ENCODE measurements at regions not wholly inside any gene's neighbourhood (a gene's known extent, or its start where the extent isn't known, plus 50 kb on each side); places are given as distances from the start of the nearest gene placed in this dataset.
"Not testable (repeated sequence)": the region's sequence is repeated elsewhere in the genome, so short reads cannot be mapped to it uniquely, and the experiment has no call there.

DNA sequence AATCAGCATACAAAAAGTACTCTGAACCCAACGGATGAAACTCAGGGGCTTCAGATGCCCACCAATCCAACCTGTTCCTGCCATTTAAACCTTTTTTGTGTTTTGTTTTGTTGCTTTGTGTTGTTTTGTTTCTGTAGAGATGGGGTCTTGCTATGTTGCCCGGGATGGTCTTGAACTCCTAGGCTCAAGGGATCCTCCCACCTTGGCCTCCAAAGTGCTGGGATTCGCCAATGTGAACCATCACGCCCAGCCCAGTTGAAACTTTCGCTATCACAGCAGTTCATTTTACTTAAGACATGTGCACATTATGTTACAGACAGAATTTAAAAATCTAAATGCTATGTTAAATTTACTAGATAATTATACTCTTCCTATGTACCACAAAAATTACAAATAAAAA lies 101.6 kb downstream of the SKIDA1 start:
- 89 to 95% (median 91%) methylated on average over 5 of the region's 5 CpGs for WGBS, 5 donors
- no peaks in the 10 kb centered on the region for H3K27me3 ChIP-seq
- H3K4me1 ChIP-seq: no peaks in the 10 kb centered on the region
- no peak overlapping the region for H3K4me3 ChIP-seq
- H3K36me3 ChIP-seq: no peaks in the 10 kb centered on the region
- intact Hi-C loops (cut with DNase I; ENCODE audit: low total_unique reads): no loop called here
- no peak for DNase-seq
- TF ChIP-seq POLR2AphosphoS5 (IDR thresholded peaks at IDR 0.05) (no peak), CTCF (IDR thresholded peaks at IDR 0.05) (no peak), POLR2A (IDR thresholded peaks at IDR 0.05) (no peak), EP300 (IDR thresholded peaks at IDR 0.05) (no peak)
- H3K9me3 ChIP-seq: peaks cover 0 to 16% (median 9%) of the 10 kb centered on the region in 4 donors
- H3K27ac ChIP-seq: no peak overlapping the region

DNA sequence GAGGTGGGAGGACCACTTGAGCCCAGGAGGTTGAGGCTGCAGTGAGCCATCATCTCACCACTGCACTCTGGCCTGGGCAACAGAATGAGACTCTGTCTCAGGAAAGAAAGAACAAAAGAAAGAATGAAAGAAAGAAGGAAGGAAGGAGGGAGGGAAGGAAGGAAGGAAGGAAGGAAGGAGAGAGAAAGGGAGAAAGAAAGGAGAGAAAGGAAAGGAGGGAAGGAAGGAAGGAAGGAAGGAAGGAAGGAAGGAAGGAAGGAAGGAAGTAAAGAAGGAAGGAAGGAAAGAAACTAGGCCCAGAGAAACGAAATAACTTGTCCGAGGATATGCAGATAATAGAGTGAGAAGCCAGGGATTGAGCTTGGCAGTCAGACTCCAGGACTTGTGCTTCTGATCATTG lies 102.1 kb downstream of the SKIDA1 start:
- Histone ChIP-seq H3K4me3 (no peak overlapping the region), H3K27ac (no peak overlapping the region), H3K27me3 (no peaks in the 10 kb centered on the region), H3K9me3 (peaks cover 0 to 16% (median 9%) of the 10 kb centered on the region in 4 donors), H3K4me1 (no peaks in the 10 kb centered on the region), H3K36me3 (no peaks in the 10 kb centered on the region)
- intact Hi-C loops (cut with DNase I; ENCODE audit: low total_unique reads): no loop called here
- TF ChIP-seq EP300 (IDR thresholded peaks at IDR 0.05): no peak
- no peak for TF ChIP-seq POLR2A (IDR thresholded peaks at IDR 0.05)
- no peak for TF ChIP-seq CTCF (IDR thresholded peaks at IDR 0.05)
- TF ChIP-seq POLR2AphosphoS5 (IDR thresholded peaks at IDR 0.05): no peak
- DNase-seq: no peak
- 74 to 88% (median 78%) methylated on average over 2 of the region's 2 CpGs for WGBS, 5 donors

DNA sequence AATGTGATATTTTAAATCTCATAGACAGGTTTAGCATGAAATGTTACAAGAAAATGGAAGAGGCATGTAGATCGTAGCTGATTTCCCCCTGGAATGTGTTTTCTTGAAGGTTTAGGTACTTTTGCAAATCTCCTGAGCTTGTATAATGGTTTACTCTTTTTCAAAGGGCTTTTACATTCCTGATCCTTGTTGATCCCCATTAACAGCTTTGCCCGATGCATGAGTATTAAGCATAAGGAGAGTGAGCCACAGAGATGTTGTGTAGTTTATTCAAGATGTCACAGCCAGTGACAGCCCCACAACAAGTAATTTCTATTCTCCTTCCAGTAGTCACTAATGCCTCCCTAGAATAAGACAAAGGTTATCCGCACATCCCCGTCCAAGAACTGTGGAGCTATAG lies 103.7 kb downstream of the SKIDA1 start:
- Histone ChIP-seq H3K4me3 (no peak overlapping the region), H3K4me1 (no peaks in the 10 kb centered on the region), H3K27me3 (no peaks in the 10 kb centered on the region), H3K9me3 (peaks cover 0 to 6% (median 3%) of the 10 kb centered on the region in 4 donors), H3K27ac (no peak overlapping the region), H3K36me3 (no peaks in the 10 kb centered on the region)
- WGBS, 5 donors: 82 to 90% (median 86%) methylated on average over 4 of the region's 4 CpGs
- no peak for DNase-seq
- TF ChIP-seq EP300 (IDR thresholded peaks at IDR 0.05) (no peak), CTCF (IDR thresholded peaks at IDR 0.05) (no peak), POLR2A (IDR thresholded peaks at IDR 0.05) (no peak), POLR2AphosphoS5 (IDR thresholded peaks at IDR 0.05) (no peak)
- intact Hi-C loops (cut with DNase I; ENCODE audit: low total_unique reads): no loop called here

DNA sequence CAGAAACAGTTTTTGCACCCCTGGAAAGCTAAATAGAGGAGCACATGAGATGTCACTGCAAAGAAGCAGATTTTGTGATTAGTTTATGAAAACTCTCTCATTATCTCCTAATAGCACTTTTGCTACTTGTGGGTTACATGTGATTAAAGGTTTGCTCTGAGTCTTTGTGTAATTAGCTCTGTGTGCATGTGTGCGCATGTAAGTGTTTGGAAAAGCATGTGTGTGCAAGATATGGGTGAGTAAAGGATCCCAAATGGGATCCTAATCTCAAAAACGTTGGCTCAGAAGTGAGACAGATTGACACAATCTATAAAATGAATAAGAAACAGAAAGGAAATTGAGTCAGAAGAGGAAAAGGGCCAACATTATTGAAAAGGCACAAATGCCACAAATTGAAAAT lies 104.5 kb downstream of the SKIDA1 start:
- H3K36me3 ChIP-seq: no peaks in the 10 kb centered on the region
- H3K27ac ChIP-seq: no peak overlapping the region
- H3K4me1 ChIP-seq: no peaks in the 10 kb centered on the region
- TF ChIP-seq POLR2AphosphoS5 (IDR thresholded peaks at IDR 0.05) (no peak), CTCF (IDR thresholded peaks at IDR 0.05) (no peak), EP300 (IDR thresholded peaks at IDR 0.05) (no peak), POLR2A (IDR thresholded peaks at IDR 0.05) (no peak)
- H3K9me3 ChIP-seq: no peaks in the 10 kb centered on the region
- H3K4me3 ChIP-seq: no peak overlapping the region
- no peak for DNase-seq
- intact Hi-C loops (cut with DNase I; ENCODE audit: low total_unique reads): no loop called here
- WGBS, 5 donors: 21 to 43% (median 40%) methylated on average over 2 of the region's 2 CpGs
- H3K27me3 ChIP-seq: no peaks in the 10 kb centered on the region

DNA sequence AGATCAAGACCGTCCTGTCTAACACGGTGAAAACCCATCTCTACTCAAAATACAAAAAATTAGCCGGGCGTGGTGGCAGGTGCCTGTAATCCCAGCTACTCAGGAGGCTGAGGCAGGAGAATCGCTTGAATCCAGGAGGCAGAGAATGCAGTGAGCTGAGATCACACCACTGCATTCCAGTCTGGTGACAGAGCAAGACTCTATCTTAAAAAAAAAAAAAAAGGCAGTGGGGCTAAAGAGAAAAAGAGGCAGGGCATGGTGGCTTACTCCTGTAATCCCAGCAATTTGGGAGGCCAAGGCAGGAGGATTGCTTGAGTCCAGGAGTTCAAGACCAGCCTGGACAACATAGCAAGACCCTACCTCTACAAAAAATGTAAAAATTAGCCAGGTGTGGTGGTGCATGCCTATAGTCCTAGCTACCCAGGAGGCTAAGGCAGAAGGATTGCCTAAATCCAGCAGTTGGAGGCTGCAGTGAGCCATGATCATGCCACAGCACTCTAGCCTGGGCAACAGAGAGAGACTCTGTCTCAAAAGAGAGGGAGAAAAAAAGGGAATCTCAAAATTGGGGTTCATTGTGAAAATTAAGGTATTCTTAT lies 106.4 kb downstream of the SKIDA1 start:
- H3K27me3 ChIP-seq; DNase-seq; H3K27ac ChIP-seq; H3K4me3 ChIP-seq; H3K36me3 ChIP-seq; H3K9me3 ChIP-seq; H3K4me1 ChIP-seq; intact Hi-C loops (cut with DNase I; ENCODE audit: low total_unique reads): not testable (repeated sequence)
- 82 to 93% (median 91%) methylated on average over 5 of the region's 5 CpGs for WGBS, 5 donors

Measured in stomach (tissue), 8 donors.